LNCAP (cell line): ENCODE measurements at regions not wholly inside any gene's neighbourhood (a gene's known extent, or its start where the extent isn't known, plus 50 kb on each side); places are given as distances from the start of the nearest gene placed in this dataset.
A peak's percentile ranks its signal among the peaks of the same experiment; 100 is the strongest.

Source experiments
- TF ChIP-seq, protein P1 (sequence below): fragments of 450-650 bp; IDR thresholded peaks from 2 replicates; pipeline ENCODE4 v1.5.1; 2017; ENCODE audit warnings: mild to moderate bottlenecking

- TF ChIP-seq, protein P1, sequence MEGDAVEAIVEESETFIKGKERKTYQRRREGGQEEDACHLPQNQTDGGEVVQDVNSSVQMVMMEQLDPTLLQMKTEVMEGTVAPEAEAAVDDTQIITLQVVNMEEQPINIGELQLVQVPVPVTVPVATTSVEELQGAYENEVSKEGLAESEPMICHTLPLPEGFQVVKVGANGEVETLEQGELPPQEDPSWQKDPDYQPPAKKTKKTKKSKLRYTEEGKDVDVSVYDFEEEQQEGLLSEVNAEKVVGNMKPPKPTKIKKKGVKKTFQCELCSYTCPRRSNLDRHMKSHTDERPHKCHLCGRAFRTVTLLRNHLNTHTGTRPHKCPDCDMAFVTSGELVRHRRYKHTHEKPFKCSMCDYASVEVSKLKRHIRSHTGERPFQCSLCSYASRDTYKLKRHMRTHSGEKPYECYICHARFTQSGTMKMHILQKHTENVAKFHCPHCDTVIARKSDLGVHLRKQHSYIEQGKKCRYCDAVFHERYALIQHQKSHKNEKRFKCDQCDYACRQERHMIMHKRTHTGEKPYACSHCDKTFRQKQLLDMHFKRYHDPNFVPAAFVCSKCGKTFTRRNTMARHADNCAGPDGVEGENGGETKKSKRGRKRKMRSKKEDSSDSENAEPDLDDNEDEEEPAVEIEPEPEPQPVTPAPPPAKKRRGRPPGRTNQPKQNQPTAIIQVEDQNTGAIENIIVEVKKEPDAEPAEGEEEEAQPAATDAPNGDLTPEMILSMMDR: no peak
Measured at GRCh38 chr10:29117781-29118180, 171.1 kb upstream of the LYZL1 start.

GRCh38 chr10:29119374-29119773 is 169.5 kb upstream of the LYZL1 start:
- TF ChIP-seq, protein P1: no peak; the same call in 1 of the 2 replicates

GRCh38 chr10:29120216-29120615 is 168.7 kb upstream of the LYZL1 start:
- TF ChIP-seq, protein P1: no peak

GRCh38 chr10:29124864-29125263 is 164.0 kb upstream of the LYZL1 start:
- TF ChIP-seq, protein P1: no peak

DNA sequence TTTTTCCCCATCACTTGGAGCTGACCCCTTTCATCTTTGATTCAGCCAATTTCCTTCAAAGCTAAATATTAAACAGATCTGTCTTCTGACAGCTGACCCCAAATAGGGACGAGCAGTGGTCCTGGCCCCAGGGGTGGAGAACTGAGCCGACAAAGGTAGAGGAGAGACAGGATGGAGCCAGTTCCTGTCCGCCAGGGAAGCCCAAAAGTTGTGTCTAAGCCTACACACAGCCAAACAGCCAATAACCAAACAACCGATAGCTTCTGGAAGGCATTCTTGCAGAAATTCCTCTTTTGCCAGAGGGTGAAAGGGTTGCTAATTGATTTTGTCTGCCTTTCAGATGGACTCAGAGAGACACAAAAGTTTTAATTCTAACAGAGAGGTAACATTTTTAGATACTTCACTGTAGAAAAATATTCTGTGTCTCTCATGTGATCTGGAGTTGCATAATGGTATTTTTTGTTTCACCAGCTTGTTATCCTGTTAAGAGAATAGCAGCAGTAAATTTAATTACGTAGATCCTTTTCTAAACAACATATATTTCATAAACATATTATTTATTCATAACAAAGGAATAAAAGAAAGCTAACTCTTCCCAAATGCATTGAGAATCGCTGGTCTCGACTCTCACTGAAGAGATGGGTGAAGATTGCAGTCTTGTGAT is 161.7 kb upstream of the LYZL1 start:
- TF ChIP-seq, protein P1: no peak

- TF ChIP-seq, protein P1: no peak
Measured at GRCh38 chr10:29127731-29128130, 161.1 kb upstream of the LYZL1 start.

- TF ChIP-seq, protein P1: peak; percentile 98
Measured at GRCh38 chr10:29130190-29130673, 158.6 kb upstream of the LYZL1 start.
